ENCODE measurements at regions not wholly inside any gene's neighbourhood (a gene's known extent, or its start where the extent isn't known, plus 50 kb on each side); places are given as distances from the start of the nearest gene placed in this dataset.

GRCh38 chr10:118107040-118107439 is 60.3 kb upstream of the RAB11FIP2 start:
- DNase-seq (ENCODE audit: low spot score) = no peak

GRCh38 chr10:118106426-118106825 is 59.7 kb upstream of the RAB11FIP2 start:
- no peak for DNase-seq (ENCODE audit: low spot score)

- no peak for DNase-seq (ENCODE audit: low spot score)
Observed at GRCh38 chr10:118102121-118102520, 55.4 kb upstream of the RAB11FIP2 start.

GRCh38 chr10:118101501-118101900 is 54.8 kb upstream of the RAB11FIP2 start:
- no peak for DNase-seq (ENCODE audit: low spot score)
